ENCODE measurements at regions not wholly inside any gene's neighbourhood (a gene's known extent, or its start where the extent isn't known, plus 50 kb on each side); places are given as distances from the start of the nearest gene placed in this dataset.

- no peak overlapping the region for H3K14ac ChIP-seq (ENCODE audit: insufficient read length)
- H2AFZ ChIP-seq (ENCODE audit: low read length), result 0 out of 2 replicates have a peak overlapping the region, but pooled peaks have one; percentile 17
- no peaks in the 10 kb centered on the region for H3K9me3 ChIP-seq (ENCODE audit: insufficient read depth in 2 of 2, low read depth in 1 of 2, low read length in 1 of 2)
- no peak overlapping the region for H4K5ac ChIP-seq (ENCODE audit: insufficient read length, low read depth, low read length)
- ChIA-PET POLR2A (ENCODE audit: partially characterized antibody) (no interaction called here), CTCF (ENCODE audit: partially characterized antibody) (no interaction called here)
- peak overlapping the region; percentile 54 for H4K91ac ChIP-seq (replicated peaks; ENCODE audit: insufficient read length, low read length)
- H3K79me1 ChIP-seq (ENCODE audit: low read depth, low read length), result no peaks in the 10 kb centered on the region
- no peaks in the 10 kb centered on the region for H4K20me1 ChIP-seq (replicated peaks in 1 of 2; ENCODE audit: control insufficient read depth in 1 of 2, insufficient read depth in 2 of 2, low read length in 2 of 2)
- no peak overlapping the region for H2BK120ac ChIP-seq (replicated peaks; ENCODE audit: low read depth, low read length)
- H3K36me3 ChIP-seq (ENCODE audit: control insufficient read depth in 2 of 4, insufficient read depth in 4 of 4, low read length in 3 of 4), result no peaks in the 10 kb centered on the region
- DNase-seq (ENCODE audit: low read depth in 1 of 2, low spot score in 2 of 2) (no peak), FAIRE-seq (no peak)
- H3K27me3 ChIP-seq (replicated peaks in 1 of 4; ENCODE audit: control insufficient read depth in 3 of 4, extremely low read depth in 1 of 4, insufficient read depth in 3 of 4, low read length in 3 of 4), result no peaks in the 10 kb centered on the region
- H3K9ac ChIP-seq (replicated peaks in 1 of 4; ENCODE audit: extremely low read depth in 1 of 4, low read depth in 3 of 4, low read length in 3 of 4), result no peak overlapping the region
- H3K4me1 ChIP-seq (replicated peaks in 1 of 4; ENCODE audit: control insufficient read depth in 3 of 4, insufficient read depth in 4 of 4, low read length in 3 of 4), result no peaks in the 10 kb centered on the region
- no peak overlapping the region for H3K4me3 ChIP-seq (ENCODE audit: extremely low read depth in 1 of 4, insufficient read depth in 2 of 4, low read depth in 3 of 4, low read length in 4 of 4)
- no peak overlapping the region for H3K27ac ChIP-seq (ENCODE audit: low read depth, low read length)
- no peak overlapping the region for H2AK5ac ChIP-seq (ENCODE audit: low read depth, low read length)
- no peak overlapping the region for H2BK20ac ChIP-seq (ENCODE audit: low read length)
- 92% methylated on average over 5 of the region's 5 CpGs; no CpG with 5 or more reads in 1 of the 2 experiments for WGBS, 2 experiments (ENCODE audit: extremely low coverage in 1 of 2, insufficient coverage in 1 of 2, insufficient read length in 1 of 2, insufficient replicate concordance in 2 of 2, low coverage in 1 of 2, low lambda C conversion rate in 2 of 2, missing lambda C conversion rate in 1 of 2)
- no peak overlapping the region for H3K4me2 ChIP-seq (ENCODE audit: insufficient read depth in 1 of 2, low read depth in 2 of 2, low read length in 2 of 2)
- no peak overlapping the region for H3K23ac ChIP-seq (ENCODE audit: insufficient read length)
- H3K79me2 ChIP-seq (ENCODE audit: control insufficient read depth in 1 of 2, insufficient read depth in 2 of 2, low read length in 2 of 2), result no peaks in the 10 kb centered on the region
- H3K18ac ChIP-seq (ENCODE audit: extremely low read depth, low read length), result no peak overlapping the region
- H2BK5ac ChIP-seq (ENCODE audit: low read depth, low read length), result 0 out of 2 replicates have a peak overlapping the region, but pooled peaks have one; percentile 12
- no peak overlapping the region for H2BK15ac ChIP-seq (ENCODE audit: low read length)
- no peak overlapping the region for H4K8ac ChIP-seq (ENCODE audit: extremely low read depth, insufficient read depth, low read length)
- H3K56ac ChIP-seq (replicated peaks; ENCODE audit: insufficient read length, low read depth, low read length), result no peak overlapping the region
- TF ChIP-seq GTF2F1 (IDR thresholded peaks at IDR 0.05; ENCODE audit: borderline replicate concordance, low read depth, low read length) (no peak), ATF3 (IDR thresholded peaks at IDR 0.05; ENCODE audit: insufficient read depth, low read depth, low read length) (no peak), SP4 (IDR thresholded peaks at IDR 0.05; ENCODE audit: low read length) (no peak), CTCF (IDR thresholded peaks at IDR 0.05; ENCODE audit: control extremely low read depth in 1 of 3, insufficient read depth in 1 of 3, low read depth in 1 of 3, low read length in 3 of 3) (no peak), ATF2 (IDR thresholded peaks at IDR 0.05; ENCODE audit: low read length) (no peak)
- no peak overlapping the region for H2BK12ac ChIP-seq (ENCODE audit: low read depth, low read length)
- H3K23me2 ChIP-seq (ENCODE audit: low read depth, low read length), result no peaks in the 10 kb centered on the region
- H3K4ac ChIP-seq (replicated peaks; ENCODE audit: insufficient read length, low read depth, low read length), result no peak overlapping the region
Observed at GRCh38 chr1:218642033-218642948, 297.2 kb downstream of the TGFB2 start.
